A673 (cell line): ENCODE measurements at regions not wholly inside any gene's neighbourhood (a gene's known extent, or its start where the extent isn't known, plus 50 kb on each side); places are given as distances from the start of the nearest gene placed in this dataset.

Experiments
- BruUV-seq: library from RNA; stranded (reverse); fragments of 400-500 nt; replicated peaks from 2 replicates; lab custom pipeline; 2021; lab: Mats Ljungman, UMichigan
- CTCF ChIA-PET: fragments of 300-600 bp; sonication (Branson Sonifier 250); formaldehyde crosslinking; loops from one replicate; lab custom pipeline; 2022; ENCODE audit warnings: antibody characterized with exemption; lab: Charles Lee
- POLR2A ChIA-PET: fragments of 300-600 bp; sonication (Branson Sonifier 250); formaldehyde crosslinking; loops from one replicate; lab custom pipeline; 2022; ENCODE audit warnings: antibody characterized with exemption; ENCODE audit not compliant: low non-redundant PET; lab: Charles Lee
- DNase-seq: peaks from one replicate; pipeline ENCODE4 v3.0.0-alpha.2; 2015; ENCODE audit warnings: low spot score
- H3K27ac ChIP-seq: fragments of 200-600 bp; sonication (generic); 2 replicates; pipeline ENCODE4 v1.5.1; 2016; ENCODE audit warnings: mixed run types, low read depth, mild to moderate bottlenecking, mixed read lengths, antibody characterized with exemption, low read length; ENCODE audit not compliant: poor library complexity, severe bottlenecking
- H3K27me3 ChIP-seq: fragments of 200-600 bp; sonication (generic); replicated peaks from 2 replicates; pipeline ENCODE4 v1.6.1; 2017; ENCODE audit warnings: mixed run types, low read depth, mild to moderate bottlenecking, mixed read lengths, antibody characterized with exemption, low read length; ENCODE audit not compliant: insufficient read depth, poor library complexity
- H3K36me3 ChIP-seq: fragments of 200-600 bp; sonication (generic); 2 replicates; pipeline ENCODE4 v1.6.1; 2016; ENCODE audit warnings: mixed run types, mild to moderate bottlenecking, mixed read lengths, antibody characterized with exemption, low read length; ENCODE audit not compliant: insufficient read depth, poor library complexity, severe bottlenecking
- H3K4me1 ChIP-seq: fragments of 200-600 bp; sonication (generic); 2 replicates; pipeline ENCODE4 v1.6.1; 2017; ENCODE audit warnings: mixed run types, mild to moderate bottlenecking, mixed read lengths, antibody characterized with exemption, low read length; ENCODE audit not compliant: insufficient read depth, poor library complexity, severe bottlenecking
- H3K4me3 ChIP-seq: fragments of 200-600 bp; sonication (generic); 2 replicates; pipeline ENCODE4 v1.5.1; 2016; ENCODE audit warnings: low read depth, mixed run types, mild to moderate bottlenecking, mixed read lengths, low read length; ENCODE audit not compliant: poor library complexity, severe bottlenecking
- H3K9me3 ChIP-seq: fragments of 200-600 bp; sonication (generic); 2 replicates; pipeline ENCODE4 v1.6.1; 2016; ENCODE audit warnings: mixed run types, low read depth, mild to moderate bottlenecking, mixed read lengths, antibody characterized with exemption, low read length; ENCODE audit not compliant: poor library complexity, severe bottlenecking
- EZH2 ChIP-seq: fragments of 200-600 bp; sonication (generic); IDR thresholded peaks from 2 replicates; pipeline ENCODE4 v1.6.1; 2017; ENCODE audit warnings: borderline replicate concordance, low read depth, mild to moderate bottlenecking, mixed read lengths, antibody characterized with exemption, low read length; ENCODE audit not compliant: poor library complexity, severe bottlenecking
- intact Hi-C: fragments of 100-400 bp; cut with micrococcal nuclease; formaldehyde crosslinking; loops from one replicate; pipeline ENCODE4 v1.10.0; 2022; ENCODE audit not compliant: unreplicated experiment
- TF ChIP-seq, protein P1 (sequence below): fragments of 300-800, 200-600 bp; sonication (generic); conservative IDR thresholded peaks from 2 replicates; pipeline ENCODE4 v1.5.1; 2017; ENCODE audit warnings: low read depth, mild to moderate bottlenecking, antibody characterized with exemption, low read length, moderate library complexity, mixed read lengths

DNA sequence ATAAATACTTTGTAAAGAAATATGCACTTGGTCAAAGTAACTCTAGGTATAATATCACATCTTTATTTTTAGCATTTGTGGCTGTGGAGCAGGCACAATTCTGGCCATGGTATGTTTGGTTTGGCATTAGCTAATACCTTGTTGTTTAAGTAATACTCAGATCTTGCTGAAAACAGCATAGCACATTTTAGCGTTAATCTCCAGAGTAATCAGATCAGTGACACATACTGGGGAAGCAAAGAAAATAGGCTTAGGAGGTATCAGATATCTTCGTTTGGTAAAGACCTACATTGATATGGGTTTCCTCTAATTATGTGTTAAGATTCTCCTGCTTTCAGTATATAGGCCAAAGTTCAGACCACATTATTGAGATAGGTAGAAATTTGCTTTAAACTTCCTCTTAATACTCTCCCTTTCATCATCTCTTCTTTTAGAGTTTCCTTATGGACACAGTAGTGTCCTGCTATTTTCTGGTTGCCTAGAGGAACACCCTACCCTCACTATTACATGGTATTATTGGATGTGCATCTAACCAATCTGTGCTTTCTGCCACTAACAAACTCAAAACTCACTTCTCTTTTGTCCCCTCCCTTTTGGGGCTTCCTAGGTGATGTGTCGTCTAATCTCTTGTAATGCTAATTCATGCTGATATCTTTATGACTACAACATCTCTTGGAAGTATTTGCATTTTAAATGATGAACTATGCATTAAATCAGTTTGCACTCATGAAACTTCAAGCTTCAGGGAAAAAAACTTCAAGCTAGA is 437.3 kb upstream of the ADAMTSL1 start:
- H3K27me3 ChIP-seq = no peaks in the 10 kb centered on the region
- H3K4me1 ChIP-seq = no peaks in the 10 kb centered on the region
- no peak overlapping the region for H3K4me3 ChIP-seq
- TF ChIP-seq, protein P1, sequence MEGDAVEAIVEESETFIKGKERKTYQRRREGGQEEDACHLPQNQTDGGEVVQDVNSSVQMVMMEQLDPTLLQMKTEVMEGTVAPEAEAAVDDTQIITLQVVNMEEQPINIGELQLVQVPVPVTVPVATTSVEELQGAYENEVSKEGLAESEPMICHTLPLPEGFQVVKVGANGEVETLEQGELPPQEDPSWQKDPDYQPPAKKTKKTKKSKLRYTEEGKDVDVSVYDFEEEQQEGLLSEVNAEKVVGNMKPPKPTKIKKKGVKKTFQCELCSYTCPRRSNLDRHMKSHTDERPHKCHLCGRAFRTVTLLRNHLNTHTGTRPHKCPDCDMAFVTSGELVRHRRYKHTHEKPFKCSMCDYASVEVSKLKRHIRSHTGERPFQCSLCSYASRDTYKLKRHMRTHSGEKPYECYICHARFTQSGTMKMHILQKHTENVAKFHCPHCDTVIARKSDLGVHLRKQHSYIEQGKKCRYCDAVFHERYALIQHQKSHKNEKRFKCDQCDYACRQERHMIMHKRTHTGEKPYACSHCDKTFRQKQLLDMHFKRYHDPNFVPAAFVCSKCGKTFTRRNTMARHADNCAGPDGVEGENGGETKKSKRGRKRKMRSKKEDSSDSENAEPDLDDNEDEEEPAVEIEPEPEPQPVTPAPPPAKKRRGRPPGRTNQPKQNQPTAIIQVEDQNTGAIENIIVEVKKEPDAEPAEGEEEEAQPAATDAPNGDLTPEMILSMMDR = no peak
- no peak for TF ChIP-seq EZH2
- H3K36me3 ChIP-seq = no peaks in the 10 kb centered on the region
- ChIA-PET POLR2A (no interaction called here), CTCF (no interaction called here)
- intact Hi-C loops = no loop called here
- DNase-seq = no peak
- BruUV-seq = no TSS peak
- H3K27ac ChIP-seq = no peak overlapping the region
- H3K9me3 ChIP-seq = no peaks in the 10 kb centered on the region

DNA sequence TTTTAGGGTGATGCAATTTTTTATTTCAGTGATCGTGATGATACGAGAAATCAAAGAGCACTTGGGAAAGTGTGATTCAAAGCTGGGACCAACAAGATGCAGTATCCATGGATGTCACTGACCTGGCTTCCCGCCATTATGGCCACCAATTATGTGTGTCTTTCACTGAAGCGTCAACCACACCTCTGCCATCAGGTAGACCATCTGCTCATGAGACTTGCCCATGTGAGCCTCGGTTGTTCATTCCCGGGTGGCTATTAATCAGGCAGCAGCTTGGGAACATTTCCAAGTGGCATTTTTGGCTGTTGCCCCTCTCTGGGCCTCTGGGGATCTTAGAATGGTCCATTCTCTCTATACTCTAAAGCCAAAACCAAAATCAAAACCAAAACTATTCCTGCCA is 436.0 kb upstream of the ADAMTSL1 start:
- H3K27me3 ChIP-seq = no peaks in the 10 kb centered on the region
- H3K36me3 ChIP-seq = no peaks in the 10 kb centered on the region
- H3K9me3 ChIP-seq = no peaks in the 10 kb centered on the region
- TF ChIP-seq, protein P1 = no peak
- TF ChIP-seq EZH2 = no peak
- no TSS peak for BruUV-seq
- CTCF ChIA-PET = no interaction called here
- POLR2A ChIA-PET = no interaction called here
- DNase-seq = no peak
- intact Hi-C loops = no loop called here
- H3K4me3 ChIP-seq = no peak overlapping the region
- no peaks in the 10 kb centered on the region for H3K4me1 ChIP-seq
- no peak overlapping the region for H3K27ac ChIP-seq

DNA sequence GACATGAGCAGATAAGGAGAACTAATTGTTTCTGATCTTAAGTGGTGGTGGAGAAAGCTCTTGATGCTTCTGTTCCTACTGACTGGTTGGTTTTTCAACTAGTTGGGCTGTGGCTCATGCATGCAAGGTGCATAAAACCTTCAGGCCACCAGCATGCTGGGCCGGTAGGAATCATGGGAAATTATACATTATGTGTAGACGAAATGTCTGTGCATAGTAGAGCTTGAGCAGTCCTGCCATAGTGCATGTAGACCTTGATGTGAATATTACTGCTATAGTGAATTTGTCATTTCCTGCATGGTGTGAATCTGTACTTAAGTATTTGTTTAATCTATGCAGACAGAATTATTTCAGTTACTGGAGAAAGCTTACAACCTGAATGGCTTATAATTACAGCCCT is 433.6 kb upstream of the ADAMTSL1 start:
- H3K4me3 ChIP-seq = no peak overlapping the region
- BruUV-seq = no TSS peak
- no peak for DNase-seq
- CTCF ChIA-PET = no interaction called here
- no peaks in the 10 kb centered on the region for H3K27me3 ChIP-seq
- H3K4me1 ChIP-seq = no peaks in the 10 kb centered on the region
- no peak overlapping the region for H3K27ac ChIP-seq
- intact Hi-C loops = no loop called here
- POLR2A ChIA-PET = no interaction called here
- no peak for TF ChIP-seq EZH2
- TF ChIP-seq, protein P1 = no peak
- H3K9me3 ChIP-seq = no peaks in the 10 kb centered on the region
- H3K36me3 ChIP-seq = no peaks in the 10 kb centered on the region
